HG02943 (cell line): ENCODE measurements at regions not wholly inside any gene's neighbourhood (a gene's known extent, or its start where the extent isn't known, plus 50 kb on each side); places are given as distances from the start of the nearest gene placed in this dataset.
"Not testable (repeated sequence)": the region's sequence is repeated elsewhere in the genome, so short reads cannot be mapped to it uniquely, and the experiment has no call there.

Experiments used
- ATAC-seq: cut with Tn5 transposase; IDR thresholded peaks from one replicate; pipeline ENCODE4 v1.9.1; 2021; ENCODE audit warnings: mild to moderate bottlenecking, low read depth, moderate library complexity; ENCODE audit not compliant: unreplicated experiment

GRCh38 chr5:130398825-130399224 lies 494.6 kb downstream of the CHSY3 start:
- no peak for ATAC-seq

- not testable (repeated sequence) for ATAC-seq
Measured at GRCh38 chr5:130397727-130398126, 493.5 kb downstream of the CHSY3 start.

GRCh38 chr5:130397132-130397531 lies 492.9 kb downstream of the CHSY3 start:
- no peak for ATAC-seq

- not testable (repeated sequence) for ATAC-seq
Measured at GRCh38 chr5:130391727-130392264, 487.5 kb downstream of the CHSY3 start.

GRCh38 chr5:130386155-130386554 lies 481.9 kb downstream of the CHSY3 start:
- ATAC-seq, result no peak

- no peak for ATAC-seq
Measured at GRCh38 chr5:130385656-130386055, 481.4 kb downstream of the CHSY3 start.

GRCh38 chr5:130365956-130366355 lies 461.7 kb downstream of the CHSY3 start:
- ATAC-seq, result no peak

- no peak for ATAC-seq
Measured at GRCh38 chr5:130350131-130350530, 445.9 kb downstream of the CHSY3 start.

- ATAC-seq, result no peak
Measured at GRCh38 chr5:130337179-130337888, 433.1 kb downstream of the CHSY3 start.

- no peak for ATAC-seq
Measured at GRCh38 chr5:130335117-130335516, 430.9 kb downstream of the CHSY3 start.

- ATAC-seq, result no peak
Measured at GRCh38 chr5:130333089-130333488, 428.8 kb downstream of the CHSY3 start.

- ATAC-seq, result no peak
Measured at GRCh38 chr5:130331332-130331731, 427.1 kb downstream of the CHSY3 start.

- ATAC-seq, result no peak
Measured at GRCh38 chr5:130324953-130325671, 420.8 kb downstream of the CHSY3 start.

GRCh38 chr5:130323804-130324454 lies 419.7 kb downstream of the CHSY3 start:
- ATAC-seq, result peak; percentile 100

- ATAC-seq, result no peak
Measured at GRCh38 chr5:130321931-130322330, 417.7 kb downstream of the CHSY3 start.

GRCh38 chr5:130316971-130317680 lies 412.9 kb downstream of the CHSY3 start:
- peak; percentile 82 for ATAC-seq

- ATAC-seq, result no peak
Measured at GRCh38 chr5:130295235-130295634, 391.0 kb downstream of the CHSY3 start.

- not testable (repeated sequence) for ATAC-seq
Measured at GRCh38 chr5:130294798-130295197, 390.5 kb downstream of the CHSY3 start.

- no peak for ATAC-seq
Measured at GRCh38 chr5:130290219-130290618, 386.0 kb downstream of the CHSY3 start.
